ENCODE measurements at regions not wholly inside any gene's neighbourhood (a gene's known extent, or its start where the extent isn't known, plus 50 kb on each side); places are given as distances from the start of the nearest gene placed in this dataset.

- DNase-seq = no peak
Measured at GRCh38 chr16:79870016-79870886, 269.7 kb upstream of the MAF start.

GRCh38 chr16:79869304-79870015 lies 268.9 kb upstream of the MAF start:
- no peak overlapping the region for H3K4me2 ChIP-seq (ENCODE audit: low read length, poor library complexity, severe bottlenecking)
- H3K14ac ChIP-seq (ENCODE audit: low read length in 2 of 2) = no peak overlapping the region
- no peak overlapping the region for H2BK12ac ChIP-seq (ENCODE audit: low read length in 2 of 2)
- H3K18ac ChIP-seq (ENCODE audit: low read depth in 1 of 2, low read length in 2 of 2) = no peak overlapping the region
- H3K23ac ChIP-seq (ENCODE audit: low read length in 2 of 2) = no peak overlapping the region
- no peak for DNase-seq
- H3K4ac ChIP-seq (ENCODE audit: low read depth in 1 of 2, low read length in 2 of 2) = no peak overlapping the region
- H3K4me3 ChIP-seq (ENCODE audit: insufficient read depth in 1 of 2, low read depth in 1 of 2, low read length in 2 of 2) = no peak overlapping the region
- no peaks in the 10 kb centered on the region for H3K9me3 ChIP-seq (ENCODE audit: control insufficient read depth, low read length)
- H2AFZ ChIP-seq (ENCODE audit: low read depth, low read length) = no peak overlapping the region
- WGBS = 80% methylated on average over 4 of the region's 4 CpGs
- no peak overlapping the region for H2AK5ac ChIP-seq (ENCODE audit: low read length, severe bottlenecking)
- no peak overlapping the region for H4K8ac ChIP-seq (ENCODE audit: low read length)
- H3K9ac ChIP-seq (ENCODE audit: low read length) = no peak overlapping the region
- no peaks in the 10 kb centered on the region for H3K36me3 ChIP-seq (ENCODE audit: control insufficient read depth in 1 of 2, insufficient read depth in 2 of 2, low read depth in 1 of 2, low read length in 2 of 2)
- no peak overlapping the region for H2BK5ac ChIP-seq (ENCODE audit: low read depth, low read length, poor library complexity, severe bottlenecking)
- H2BK120ac ChIP-seq (ENCODE audit: low read depth, low read length) = no peak overlapping the region
- no peak overlapping the region for H3K27ac ChIP-seq (ENCODE audit: low read length, poor library complexity, severe bottlenecking)
- no peak overlapping the region for H4K91ac ChIP-seq (ENCODE audit: low read length)
- peaks cover 0 to 5% of the 10 kb centered on the region in 2 experiments for H3K27me3 ChIP-seq (ENCODE audit: control insufficient read depth in 1 of 2, insufficient read depth in 1 of 2, low read length in 2 of 2)
- H3K79me1 ChIP-seq (replicated peaks; ENCODE audit: low read length, poor library complexity, severe bottlenecking) = no peaks in the 10 kb centered on the region
- H3K4me1 ChIP-seq (ENCODE audit: control insufficient read depth, insufficient read depth, low read depth, low read length) = no peaks in the 10 kb centered on the region
- no peak overlapping the region for H2BK15ac ChIP-seq (ENCODE audit: low read depth, poor library complexity, severe bottlenecking)

More at GRCh38 chr16:79870016-79870886, 269.7 kb upstream of the MAF start:
- Histone ChIP-seq H3K79me1 (replicated peaks; ENCODE audit: low read length, poor library complexity, severe bottlenecking) (no peaks in the 10 kb centered on the region), H3K9me3 (ENCODE audit: control insufficient read depth, low read length) (no peaks in the 10 kb centered on the region), H3K36me3 (ENCODE audit: control insufficient read depth in 1 of 2, insufficient read depth in 2 of 2, low read depth in 1 of 2, low read length in 2 of 2) (no peaks in the 10 kb centered on the region), H3K4me1 (ENCODE audit: control insufficient read depth, insufficient read depth, low read depth, low read length) (no peaks in the 10 kb centered on the region), H4K8ac (ENCODE audit: low read length) (no peak overlapping the region), H2BK12ac (ENCODE audit: low read length in 2 of 2) (no peak overlapping the region), H3K14ac (ENCODE audit: low read length in 2 of 2) (no peak overlapping the region), H2BK15ac (ENCODE audit: low read depth, poor library complexity, severe bottlenecking) (no peak overlapping the region), H3K18ac (ENCODE audit: low read depth in 1 of 2, low read length in 2 of 2) (no peak overlapping the region), H3K4me2 (ENCODE audit: low read length, poor library complexity, severe bottlenecking) (no peak overlapping the region), H2BK5ac (ENCODE audit: low read depth, low read length, poor library complexity, severe bottlenecking) (no peak overlapping the region), H3K27ac (ENCODE audit: low read length, poor library complexity, severe bottlenecking) (no peak overlapping the region), H3K23ac (ENCODE audit: low read length in 2 of 2) (no peak overlapping the region), H3K4me3 (ENCODE audit: insufficient read depth in 1 of 2, low read depth in 1 of 2, low read length in 2 of 2) (no peak overlapping the region), H2AFZ (ENCODE audit: low read depth, low read length) (no peak overlapping the region), H3K9ac (ENCODE audit: low read length) (no peak overlapping the region), H4K91ac (ENCODE audit: low read length) (no peak overlapping the region), H2AK5ac (ENCODE audit: low read length, severe bottlenecking) (no peak overlapping the region), H3K27me3 (ENCODE audit: control insufficient read depth in 1 of 2, insufficient read depth in 1 of 2, low read length in 2 of 2) (peaks cover 0 to 5% of the 10 kb centered on the region in 2 experiments), H3K4ac (ENCODE audit: low read depth in 1 of 2, low read length in 2 of 2) (no peak overlapping the region), H2BK120ac (ENCODE audit: low read depth, low read length) (no peak overlapping the region)
- 90% methylated on average over 15 of the region's 16 CpGs for WGBS

GRCh38 chr16:79868841-79869240 lies 268.3 kb upstream of the MAF start:
- DNase-seq = no peak
- Histone ChIP-seq H3K4me2 (ENCODE audit: low read length, poor library complexity, severe bottlenecking) (no peak overlapping the region), H3K9me3 (ENCODE audit: control insufficient read depth, low read length) (no peaks in the 10 kb centered on the region), H2BK15ac (ENCODE audit: low read depth, poor library complexity, severe bottlenecking) (no peak overlapping the region), H3K18ac (ENCODE audit: low read depth in 1 of 2, low read length in 2 of 2) (no peak overlapping the region), H3K36me3 (ENCODE audit: control insufficient read depth in 1 of 2, insufficient read depth in 2 of 2, low read depth in 1 of 2, low read length in 2 of 2) (no peaks in the 10 kb centered on the region), H2BK12ac (ENCODE audit: low read length in 2 of 2) (no peak overlapping the region), H3K9ac (ENCODE audit: low read length) (no peak overlapping the region), H2BK120ac (ENCODE audit: low read depth, low read length) (no peak overlapping the region), H2AFZ (ENCODE audit: low read depth, low read length) (no peak overlapping the region), H4K8ac (ENCODE audit: low read length) (no peak overlapping the region), H3K4me1 (ENCODE audit: control insufficient read depth, insufficient read depth, low read depth, low read length) (no peaks in the 10 kb centered on the region), H3K79me1 (replicated peaks; ENCODE audit: low read length, poor library complexity, severe bottlenecking) (no peaks in the 10 kb centered on the region), H3K14ac (ENCODE audit: low read length in 2 of 2) (no peak overlapping the region), H3K23ac (ENCODE audit: low read length in 2 of 2) (no peak overlapping the region), H3K4ac (ENCODE audit: low read depth in 1 of 2, low read length in 2 of 2) (no peak overlapping the region), H3K4me3 (ENCODE audit: insufficient read depth in 1 of 2, low read depth in 1 of 2, low read length in 2 of 2) (no peak overlapping the region), H3K27me3 (ENCODE audit: control insufficient read depth in 1 of 2, insufficient read depth in 1 of 2, low read length in 2 of 2) (peaks cover 0 to 5% of the 10 kb centered on the region in 2 experiments), H2BK5ac (ENCODE audit: low read depth, low read length, poor library complexity, severe bottlenecking) (no peak overlapping the region), H4K91ac (ENCODE audit: low read length) (no peak overlapping the region), H3K27ac (ENCODE audit: low read length, poor library complexity, severe bottlenecking) (no peak overlapping the region), H2AK5ac (ENCODE audit: low read length, severe bottlenecking) (no peak overlapping the region)
- 82% methylated on average over 2 of the region's 2 CpGs for WGBS

GRCh38 chr16:79867425-79867997 lies 267.0 kb upstream of the MAF start:
- H2BK15ac ChIP-seq (ENCODE audit: low read depth, poor library complexity, severe bottlenecking) = no peak overlapping the region
- no peak overlapping the region for H2AFZ ChIP-seq (ENCODE audit: low read depth, low read length)
- H3K4me3 ChIP-seq (ENCODE audit: insufficient read depth in 1 of 2, low read depth in 1 of 2, low read length in 2 of 2) = no peak overlapping the region
- H3K79me1 ChIP-seq (replicated peaks; ENCODE audit: low read length, poor library complexity, severe bottlenecking) = no peaks in the 10 kb centered on the region
- H3K4me2 ChIP-seq (ENCODE audit: low read length, poor library complexity, severe bottlenecking) = no peak overlapping the region
- H2BK120ac ChIP-seq (ENCODE audit: low read depth, low read length) = no peak overlapping the region
- H3K27me3 ChIP-seq (ENCODE audit: control insufficient read depth in 1 of 2, insufficient read depth in 1 of 2, low read length in 2 of 2) = peaks cover 0 to 5% of the 10 kb centered on the region in 2 experiments
- H4K91ac ChIP-seq (ENCODE audit: low read length) = no peak overlapping the region
- H2AK5ac ChIP-seq (ENCODE audit: low read length, severe bottlenecking) = no peak overlapping the region
- 85% methylated on average over 3 of the region's 4 CpGs for WGBS
- H3K14ac ChIP-seq (ENCODE audit: low read length in 2 of 2) = no peak overlapping the region
- H2BK5ac ChIP-seq (ENCODE audit: low read depth, low read length, poor library complexity, severe bottlenecking) = no peak overlapping the region
- no peak overlapping the region for H2BK12ac ChIP-seq (ENCODE audit: low read length in 2 of 2)
- no peaks in the 10 kb centered on the region for H3K36me3 ChIP-seq (ENCODE audit: control insufficient read depth in 1 of 2, insufficient read depth in 2 of 2, low read depth in 1 of 2, low read length in 2 of 2)
- H3K4ac ChIP-seq (ENCODE audit: low read depth in 1 of 2, low read length in 2 of 2) = no peak overlapping the region
- H3K27ac ChIP-seq (ENCODE audit: low read length, poor library complexity, severe bottlenecking) = no peak overlapping the region
- no peak overlapping the region for H4K8ac ChIP-seq (ENCODE audit: low read length)
- H3K18ac ChIP-seq (ENCODE audit: low read depth in 1 of 2, low read length in 2 of 2) = no peak overlapping the region
- H3K23ac ChIP-seq (ENCODE audit: low read length in 2 of 2) = no peak overlapping the region
- no peaks in the 10 kb centered on the region for H3K9me3 ChIP-seq (ENCODE audit: control insufficient read depth, low read length)
- DNase-seq = no peak
- no peak overlapping the region for H3K9ac ChIP-seq (ENCODE audit: low read length)
- no peaks in the 10 kb centered on the region for H3K4me1 ChIP-seq (ENCODE audit: control insufficient read depth, insufficient read depth, low read depth, low read length)
